Ishikawa (cell line): ENCODE measurements at regions not wholly inside any gene's neighbourhood (a gene's known extent, or its start where the extent isn't known, plus 50 kb on each side); places are given as distances from the start of the nearest gene placed in this dataset.

Experiments used
- CEBPB ChIP-seq: IDR thresholded peaks from 2 replicates; pipeline ENCODE4 v1.6.1; 2012
- CREB1 ChIP-seq: IDR thresholded peaks from 2 replicates; pipeline ENCODE4 v1.6.1; 2012; ENCODE audit warnings: low read depth
- EGR1 ChIP-seq: IDR thresholded peaks from 2 replicates; pipeline ENCODE4 v1.6.1; 2012
- EP300 ChIP-seq: IDR thresholded peaks from 2 replicates; pipeline ENCODE4 v1.6.1; 2012; ENCODE audit warnings: borderline replicate concordance
- FOXM1 ChIP-seq: IDR thresholded peaks from 2 replicates; pipeline ENCODE4 v1.6.1; 2012; ENCODE audit warnings: low read depth, borderline replicate concordance
- MAX ChIP-seq: IDR thresholded peaks from 2 replicates; pipeline ENCODE4 v1.6.1; 2012
- NFIC ChIP-seq: IDR thresholded peaks from 2 replicates; pipeline ENCODE4 v1.6.1; 2012
- RAD21 ChIP-seq: IDR thresholded peaks from 2 replicates; pipeline ENCODE4 v1.6.1; 2012; ENCODE audit warnings: low read depth
- REST ChIP-seq: IDR thresholded peaks from 2 replicates; pipeline ENCODE4 v1.6.1; 2012; ENCODE audit warnings: low read depth, mild to moderate bottlenecking
- TAF1 ChIP-seq: IDR thresholded peaks from 2 replicates; pipeline ENCODE4 v1.6.1; 2012; ENCODE audit warnings: low read depth, mild to moderate bottlenecking
- TCF12 ChIP-seq: IDR thresholded peaks from 2 replicates; pipeline ENCODE4 v1.6.1; 2012; ENCODE audit warnings: low read depth
- TEAD4 ChIP-seq: IDR thresholded peaks from 2 replicates; pipeline ENCODE4 v1.6.1; 2012
- USF1 ChIP-seq: IDR thresholded peaks from 2 replicates; pipeline ENCODE4 v1.6.1; 2012
- YY1 ChIP-seq: IDR thresholded peaks from 2 replicates; pipeline ENCODE4 v1.6.1; 2012; ENCODE audit warnings: low read depth
- ZBTB7A ChIP-seq: IDR thresholded peaks from 2 replicates; pipeline ENCODE4 v1.6.1; 2012; ENCODE audit warnings: low read depth

GRCh38 chr11:96961931-96962330 is 572.1 kb downstream of the JRKL start:
- no peak for TF ChIP-seq YY1
- TF ChIP-seq FOXM1 = no peak
- TF ChIP-seq NFIC = no peak
- TF ChIP-seq USF1 = no peak
- TF ChIP-seq MAX = no peak
- no peak for TF ChIP-seq RAD21
- TF ChIP-seq CREB1 = no peak
- TF ChIP-seq EP300 = no peak
- TF ChIP-seq CEBPB = no peak
- TF ChIP-seq TAF1 = no peak
- TF ChIP-seq REST = no peak

GRCh38 chr11:96963375-96963774 is 573.6 kb downstream of the JRKL start:
- no peak for TF ChIP-seq CEBPB
- TF ChIP-seq FOXM1 = no peak
- no peak for TF ChIP-seq ZBTB7A
- TF ChIP-seq TAF1 = no peak
- TF ChIP-seq RAD21 = no peak
- TF ChIP-seq MAX = no peak
- TF ChIP-seq CREB1 = no peak
- no peak for TF ChIP-seq REST
- no peak for TF ChIP-seq NFIC
- TF ChIP-seq USF1 = no peak
- no peak for TF ChIP-seq EP300
- no peak for TF ChIP-seq TCF12
- no peak for TF ChIP-seq EGR1
- TF ChIP-seq YY1 = no peak
- TF ChIP-seq TEAD4 = no peak

GRCh38 chr11:96964661-96965060 is 574.8 kb downstream of the JRKL start:
- TF ChIP-seq ZBTB7A (no peak), USF1 (no peak), REST (no peak)

- no peak for TF ChIP-seq TAF1
- no peak for TF ChIP-seq YY1
- TF ChIP-seq EGR1 = no peak
- no peak for TF ChIP-seq CEBPB
- TF ChIP-seq TCF12 = no peak
- TF ChIP-seq ZBTB7A = no peak
- no peak for TF ChIP-seq NFIC
- no peak for TF ChIP-seq RAD21
- TF ChIP-seq CREB1 = no peak
- no peak for TF ChIP-seq USF1
- no peak for TF ChIP-seq FOXM1
- TF ChIP-seq MAX = no peak
- TF ChIP-seq REST = no peak
- TF ChIP-seq EP300 = no peak
- TF ChIP-seq TEAD4 = no peak
Measured at GRCh38 chr11:96967616-96968015, 577.8 kb downstream of the JRKL start.
